ENCODE measurements at regions not wholly inside any gene's neighbourhood (a gene's known extent, or its start where the extent isn't known, plus 50 kb on each side); places are given as distances from the start of the nearest gene placed in this dataset.

GRCh38 chr6:119628691-119629594, 279.4 kb upstream of the MAN1A1 start:
- DNase-seq (ENCODE audit: low read depth in 4 of 4, low spot score in 3 of 4): no peak

- no peak for DNase-seq (ENCODE audit: low read depth in 4 of 4, low spot score in 3 of 4)
Observed at GRCh38 chr6:119627908-119628669, 278.5 kb upstream of the MAN1A1 start.

GRCh38 chr6:119626884-119627619, 277.5 kb upstream of the MAN1A1 start:
- DNase-seq (ENCODE audit: low read depth in 4 of 4, low spot score in 3 of 4): no peak

GRCh38 chr6:119620846-119621555, 271.4 kb upstream of the MAN1A1 start:
- DNase-seq (ENCODE audit: low read depth in 4 of 4, low spot score in 3 of 4): no peak

- no peak for DNase-seq (ENCODE audit: low read depth in 4 of 4, low spot score in 3 of 4)
Observed at GRCh38 chr6:119614138-119614537, 264.6 kb upstream of the MAN1A1 start.

GRCh38 chr6:119612911-119613381, 263.4 kb upstream of the MAN1A1 start:
- DNase-seq (ENCODE audit: low read depth in 4 of 4, low spot score in 3 of 4): no peak

- DNase-seq (ENCODE audit: low read depth in 4 of 4, low spot score in 3 of 4): no peak
Observed at GRCh38 chr6:119612176-119612891, 262.8 kb upstream of the MAN1A1 start.

GRCh38 chr6:119610754-119611153, 261.2 kb upstream of the MAN1A1 start:
- DNase-seq (ENCODE audit: low read depth in 4 of 4, low spot score in 3 of 4): no peak

- DNase-seq (ENCODE audit: low read depth in 4 of 4, low spot score in 3 of 4): no peak
Observed at GRCh38 chr6:119610265-119610664, 260.7 kb upstream of the MAN1A1 start.

- DNase-seq (ENCODE audit: low read depth in 4 of 4, low spot score in 3 of 4): no peak
Observed at GRCh38 chr6:119609865-119610264, 260.3 kb upstream of the MAN1A1 start.

GRCh38 chr6:119608994-119609393, 259.4 kb upstream of the MAN1A1 start:
- no peak for DNase-seq (ENCODE audit: low read depth in 4 of 4, low spot score in 3 of 4)

GRCh38 chr6:119604124-119604523, 254.6 kb upstream of the MAN1A1 start:
- DNase-seq (ENCODE audit: low read depth in 4 of 4, low spot score in 3 of 4): no peak

GRCh38 chr6:119603501-119603900, 253.9 kb upstream of the MAN1A1 start:
- DNase-seq (ENCODE audit: low read depth in 4 of 4, low spot score in 3 of 4): no peak

GRCh38 chr6:119602215-119603178, 252.9 kb upstream of the MAN1A1 start:
- no peak for DNase-seq (ENCODE audit: low read depth in 4 of 4, low spot score in 3 of 4)

- no peak for DNase-seq (ENCODE audit: low read depth in 4 of 4, low spot score in 3 of 4)
Observed at GRCh38 chr6:119598883-119599282, 249.3 kb upstream of the MAN1A1 start.

GRCh38 chr6:119594907-119595306, 245.3 kb upstream of the MAN1A1 start:
- DNase-seq (ENCODE audit: low read depth in 4 of 4, low spot score in 3 of 4): no peak

- DNase-seq (ENCODE audit: low read depth in 4 of 4, low spot score in 3 of 4): no peak
Observed at GRCh38 chr6:119591235-119591634, 241.7 kb upstream of the MAN1A1 start.

GRCh38 chr6:119590066-119590465, 240.5 kb upstream of the MAN1A1 start:
- DNase-seq (ENCODE audit: low read depth in 4 of 4, low spot score in 3 of 4): no peak

- DNase-seq (ENCODE audit: low read depth in 4 of 4, low spot score in 3 of 4): no peak
Observed at GRCh38 chr6:119587537-119587936, 238.0 kb upstream of the MAN1A1 start.

All from left renal pelvis (tissue), 4 donors.